ENCODE measurements at regions not wholly inside any gene's neighbourhood (a gene's known extent, or its start where the extent isn't known, plus 50 kb on each side); places are given as distances from the start of the nearest gene placed in this dataset.
A peak's percentile ranks its signal among the peaks of the same experiment; 100 is the strongest.

- intact Hi-C loops (cut with DNase I): no loop called here
- Histone ChIP-seq H3K4me3 (no peak overlapping the region), H3K9me3 (peaks cover 0 to 19% (median 6%) of the 10 kb centered on the region in 11 donors), H3K4me1 (no peaks in the 10 kb centered on the region), H3K27me3 (no peaks in the 10 kb centered on the region), H3K27ac (no peak overlapping the region), H3K36me3 (no peaks in the 10 kb centered on the region)
- no peak for TF ChIP-seq CTCF (IDR thresholded peaks at IDR 0.05)
- WGBS, 2 donors: 67 to 72% methylated on average over 5 of the region's 5 CpGs
- ATAC-seq (no peak), DNase-seq (no peak)
Measured at GRCh38 chr3:34646911-34647460, 848.6 kb downstream of the PDCD6IP start.

GRCh38 chr3:34650131-34650530 is 851.7 kb downstream of the PDCD6IP start:
- ATAC-seq: no peak
- WGBS, 2 donors: 54 to 62% methylated on average over 4 of the region's 4 CpGs
- intact Hi-C loops (cut with DNase I): no loop called here

GRCh38 chr3:34668915-34669314 is 870.5 kb downstream of the PDCD6IP start:
- intact Hi-C loops (cut with DNase I): no loop called here
- H3K4me1 ChIP-seq: no peaks in the 10 kb centered on the region
- WGBS, 2 donors: 79 to 87% methylated on average over 3 of the region's 3 CpGs
- H3K27me3 ChIP-seq: no peaks in the 10 kb centered on the region
- ATAC-seq (no peak), DNase-seq (no peak)
- no peak overlapping the region for H3K27ac ChIP-seq
- H3K9me3 ChIP-seq: no peaks in the 10 kb centered on the region
- no peak for TF ChIP-seq CTCF (IDR thresholded peaks at IDR 0.05)
- H3K4me3 ChIP-seq: no peak overlapping the region
- H3K36me3 ChIP-seq: no peaks in the 10 kb centered on the region

More at GRCh38 chr3:34650131-34650530, 851.7 kb downstream of the PDCD6IP start:
- H3K27me3 ChIP-seq: no peaks in the 10 kb centered on the region
- no peaks in the 10 kb centered on the region for H3K36me3 ChIP-seq
- DNase-seq: no peak
- no peaks in the 10 kb centered on the region for H3K4me1 ChIP-seq
- no peak overlapping the region for H3K4me3 ChIP-seq
- no peak overlapping the region for H3K27ac ChIP-seq
- no peak for TF ChIP-seq CTCF (IDR thresholded peaks at IDR 0.05)
- no peaks in the 10 kb centered on the region for H3K9me3 ChIP-seq

- TF ChIP-seq CTCF (IDR thresholded peaks at IDR 0.05): no peak
- Histone ChIP-seq H3K27ac (no peak overlapping the region), H3K4me3 (no peak overlapping the region), H3K36me3 (no peaks in the 10 kb centered on the region), H3K4me1 (no peaks in the 10 kb centered on the region), H3K9me3 (peaks cover 0 to under 1% (median 0%) of the 10 kb centered on the region in 11 donors), H3K27me3 (no peaks in the 10 kb centered on the region)
- DNase-seq (no peak), ATAC-seq (peak in 1 of 8 donors; percentile 92)
- 72 to 78% methylated on average over 3 of the region's 3 CpGs for WGBS, 2 donors
- intact Hi-C loops (cut with DNase I): no loop called here
Measured at GRCh38 chr3:34669490-34669889, 871.1 kb downstream of the PDCD6IP start.

Data from heart right ventricle (tissue), 16 donors.